Stimulated activated CD4-positive, alpha-beta T cell treated with anti-CD3 and anti-CD28 coated beads, Interleukin-15, amount 100 ng/mL, for 48 hours (primary cell): ENCODE measurements at regions not wholly inside any gene's neighbourhood (a gene's known extent, or its start where the extent isn't known, plus 50 kb on each side); places are given as distances from the start of the nearest gene placed in this dataset.

Source experiments
- DNase-seq, 2 donors: peaks; one replicate each; pipeline ENCODE4 v3.0.0-alpha.2; 2020; ENCODE audit warnings: low read depth in 2 of 2

- no peak for DNase-seq
Observed at GRCh38 chr3:99439892-99440291, 198.5 kb upstream of the COL8A1 start.

DNA sequence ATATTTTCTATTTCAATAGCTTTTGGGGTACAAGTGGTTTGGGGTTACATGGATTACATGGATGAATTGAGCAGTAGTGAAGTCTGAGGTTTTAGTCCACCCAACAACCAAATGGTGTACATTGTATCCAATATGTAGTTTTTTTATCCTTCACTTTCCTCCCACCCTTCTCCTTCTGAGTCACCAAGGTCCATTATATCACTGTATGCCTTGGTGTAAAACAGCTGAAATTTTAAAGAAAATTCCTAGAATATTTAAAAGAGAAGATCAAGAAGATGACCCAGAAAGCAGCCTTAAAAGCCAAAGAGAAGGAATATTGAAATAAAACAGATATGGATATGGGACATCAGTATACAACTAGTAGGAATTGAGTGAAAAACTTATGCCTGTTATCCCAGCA, 204.2 kb upstream of the COL8A1 start:
- DNase-seq = no peak

DNA sequence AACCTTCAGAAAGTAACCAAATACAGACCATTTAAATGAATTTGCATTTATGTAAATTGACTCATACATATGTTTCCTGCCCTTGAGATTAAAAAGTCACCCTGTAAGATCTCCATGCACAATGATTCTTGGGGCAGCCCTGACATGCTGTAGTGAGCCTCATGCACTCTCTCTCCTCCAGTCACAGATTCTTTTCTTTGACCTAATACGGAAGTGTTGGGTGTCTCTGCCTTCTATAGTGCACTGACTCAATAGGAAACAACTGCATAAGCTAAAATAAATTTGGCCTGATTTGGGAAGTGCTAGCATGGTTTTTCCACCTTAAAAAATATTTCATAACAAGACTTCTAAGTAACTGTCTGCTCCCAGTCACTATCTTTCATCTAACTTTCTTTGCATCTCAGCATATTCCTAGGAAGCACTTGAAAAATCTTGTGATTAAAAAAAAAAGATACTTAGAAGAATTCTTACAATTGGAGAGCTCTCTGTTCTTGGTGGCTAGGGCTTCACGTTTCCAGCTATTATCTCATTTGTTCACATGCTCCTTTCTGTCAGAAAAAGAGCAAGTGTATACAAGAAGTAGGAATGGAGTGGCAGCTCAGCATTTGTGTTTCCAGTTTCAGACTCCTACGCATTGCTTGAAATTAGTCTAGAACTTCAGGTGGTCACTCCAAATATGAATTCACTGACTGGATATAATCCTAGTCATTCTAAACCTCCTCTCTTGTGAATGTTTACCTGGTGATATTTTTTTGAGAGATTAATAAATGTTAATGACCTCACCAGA, 207.9 kb upstream of the COL8A1 start:
- no peak for DNase-seq

- DNase-seq = no peak
Observed at GRCh38 chr3:99429502-99429901, 208.9 kb upstream of the COL8A1 start.

DNA sequence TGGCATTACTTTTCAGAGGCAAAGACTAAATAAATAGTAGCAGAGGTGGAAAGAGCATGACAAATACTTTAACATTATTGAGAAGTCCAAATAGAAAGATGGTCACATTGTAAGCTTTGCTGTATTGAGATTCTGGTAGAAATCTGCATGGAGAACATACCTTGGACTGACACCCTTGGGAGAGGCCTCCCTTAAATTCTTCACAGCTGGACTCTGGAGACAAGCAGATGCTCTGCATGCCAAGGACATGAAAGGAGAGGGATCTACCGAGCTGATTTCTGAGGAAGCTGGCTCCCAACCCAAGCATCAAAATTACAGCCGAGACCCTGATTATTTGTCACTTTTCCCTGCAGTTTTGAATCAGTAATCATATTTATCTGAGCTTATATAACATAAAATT, 212.5 kb upstream of the COL8A1 start:
- DNase-seq = no peak

DNA sequence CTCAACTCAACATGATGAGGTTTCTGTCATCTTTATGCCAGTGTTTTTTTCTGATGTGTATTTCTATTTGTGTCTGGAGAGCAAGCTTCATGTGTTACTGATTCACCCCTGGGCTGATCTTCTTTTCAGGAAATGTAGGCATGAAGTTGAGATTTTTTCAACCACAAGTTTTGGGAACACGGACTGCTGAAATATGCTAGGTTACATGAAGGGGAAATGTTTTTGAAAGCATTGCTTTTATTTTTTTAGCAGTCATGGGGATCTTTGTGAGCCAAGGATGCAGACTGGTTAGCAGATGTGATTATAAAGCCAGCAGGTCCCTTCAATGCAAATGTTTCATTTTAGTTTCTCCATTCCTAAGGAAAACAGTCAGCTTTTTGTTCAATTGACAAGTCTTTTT, 219.3 kb upstream of the COL8A1 start:
- no peak for DNase-seq

GRCh38 chr3:99418709-99419108, 219.7 kb upstream of the COL8A1 start:
- DNase-seq = no peak

GRCh38 chr3:99418209-99418635, 220.2 kb upstream of the COL8A1 start:
- DNase-seq = no peak

- no peak for DNase-seq
Observed at GRCh38 chr3:99413504-99413903, 224.9 kb upstream of the COL8A1 start.

- no peak for DNase-seq
Observed at GRCh38 chr3:99410789-99411311, 227.5 kb upstream of the COL8A1 start.

DNA sequence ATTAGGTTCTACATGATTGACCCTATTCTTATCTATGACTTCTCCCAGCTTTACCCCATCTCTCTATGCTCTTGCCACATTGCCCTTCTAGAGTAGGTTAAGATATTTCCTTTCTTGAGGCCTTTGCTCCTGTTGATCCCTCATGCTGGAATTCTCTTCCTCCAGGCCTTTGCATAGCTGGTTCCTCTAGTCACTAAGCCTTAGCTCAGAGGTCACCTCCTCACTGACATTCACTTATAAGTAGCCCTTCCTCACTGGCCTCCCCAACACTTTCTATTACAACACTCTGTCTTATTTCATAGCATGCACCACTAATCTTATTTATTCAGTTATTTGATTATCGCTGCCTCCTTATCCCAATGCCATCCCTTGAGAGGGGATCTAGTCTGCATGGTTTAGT, 228.4 kb upstream of the COL8A1 start:
- no peak for DNase-seq

GRCh38 chr3:99407257-99407656, 231.1 kb upstream of the COL8A1 start:
- DNase-seq = no peak

- DNase-seq = no peak
Observed at GRCh38 chr3:99402755-99403154, 235.6 kb upstream of the COL8A1 start.

- DNase-seq = no peak
Observed at GRCh38 chr3:99400352-99400751, 238.0 kb upstream of the COL8A1 start.

- no peak for DNase-seq
Observed at GRCh38 chr3:99396651-99397275, 241.6 kb upstream of the COL8A1 start.

- DNase-seq = no peak
Observed at GRCh38 chr3:99394831-99395778, 243.3 kb upstream of the COL8A1 start.

DNA sequence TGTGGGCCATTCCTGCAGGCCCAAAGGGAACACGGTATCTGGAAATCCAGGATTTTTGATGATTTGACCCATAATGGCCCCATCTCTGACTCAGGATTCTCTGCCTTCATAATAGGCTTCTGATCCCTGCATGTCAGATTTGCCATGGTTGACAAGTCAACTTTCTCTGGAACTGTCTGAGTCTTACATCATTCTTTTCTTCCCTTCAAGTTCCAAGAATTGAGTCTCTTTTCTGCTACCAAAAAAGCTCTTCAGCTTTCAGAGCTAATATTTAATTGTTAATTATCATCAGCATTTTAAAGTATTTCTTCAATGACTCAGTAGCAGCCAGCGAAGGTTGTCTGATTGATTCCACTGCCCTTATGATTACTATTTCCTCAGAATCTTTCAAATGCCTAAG, 244.4 kb upstream of the COL8A1 start:
- DNase-seq = no peak

DNA sequence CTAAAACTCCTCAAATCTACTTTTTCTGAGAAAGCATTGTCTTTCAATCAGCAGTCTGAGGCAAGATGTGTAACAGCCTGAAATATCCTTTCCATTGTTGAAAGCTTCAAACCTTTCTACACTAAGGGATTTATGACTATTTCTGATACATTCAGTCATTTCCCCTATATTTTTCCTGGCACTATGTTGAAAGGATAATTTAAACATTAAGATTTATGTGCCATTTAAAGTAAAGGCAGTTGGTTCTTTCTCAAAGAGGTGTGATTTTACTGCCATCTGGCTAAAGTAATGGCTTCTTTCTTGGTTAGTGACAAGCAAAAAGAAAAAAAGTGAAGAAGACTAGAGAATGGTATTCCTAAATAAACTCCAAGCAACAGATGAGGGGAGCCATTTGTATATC, 249.6 kb upstream of the COL8A1 start:
- DNase-seq = no peak

DNA sequence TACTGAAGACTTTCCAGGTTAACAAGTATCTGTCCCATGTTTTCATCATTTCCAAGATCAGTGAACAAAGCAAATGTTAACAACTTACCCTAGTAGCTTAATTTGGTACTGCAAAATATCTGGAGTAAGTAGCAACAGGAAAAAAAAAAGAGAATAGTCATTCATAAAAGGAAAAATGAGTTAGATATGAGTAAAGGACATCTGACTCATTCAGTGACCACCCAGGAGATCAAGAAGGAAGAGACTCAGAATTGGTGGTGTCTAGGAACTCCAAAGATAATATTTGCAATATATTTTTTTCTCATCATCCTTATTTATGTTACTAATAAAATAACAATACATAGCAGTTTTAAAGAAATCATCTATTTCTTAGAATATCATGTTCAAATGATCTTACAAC, 253.8 kb upstream of the COL8A1 start:
- no peak for DNase-seq

- no peak for DNase-seq
Observed at GRCh38 chr3:99376926-99377325, 261.5 kb upstream of the COL8A1 start.

DNA sequence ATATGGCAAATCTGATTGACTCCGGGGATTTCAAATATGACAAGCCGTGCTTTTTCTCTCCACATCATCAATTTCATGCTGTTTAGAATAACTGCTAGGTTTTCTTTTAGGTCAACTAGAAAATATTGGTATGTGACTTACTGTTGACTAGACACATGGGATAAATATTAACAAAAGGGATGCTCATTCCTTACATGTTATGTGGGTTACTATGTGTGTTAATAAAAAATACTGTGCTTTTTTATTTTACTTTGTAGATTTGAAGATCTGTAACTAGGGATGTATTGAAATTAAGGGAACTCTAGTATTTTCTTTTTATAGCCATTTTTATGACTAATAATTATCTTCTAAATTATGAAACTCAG, 264.6 kb upstream of the COL8A1 start:
- DNase-seq = no peak
